Ishikawa (cell line): ENCODE measurements at regions not wholly inside any gene's neighbourhood (a gene's known extent, or its start where the extent isn't known, plus 50 kb on each side); places are given as distances from the start of the nearest gene placed in this dataset.

Experiments used
- CEBPB ChIP-seq: IDR thresholded peaks from 2 replicates; pipeline ENCODE4 v1.6.1; 2012
- CREB1 ChIP-seq: IDR thresholded peaks from 2 replicates; pipeline ENCODE4 v1.6.1; 2012; ENCODE audit warnings: low read depth
- EGR1 ChIP-seq: IDR thresholded peaks from 2 replicates; pipeline ENCODE4 v1.6.1; 2012
- EP300 ChIP-seq: IDR thresholded peaks from 2 replicates; pipeline ENCODE4 v1.6.1; 2012; ENCODE audit warnings: borderline replicate concordance
- RAD21 ChIP-seq: IDR thresholded peaks from 2 replicates; pipeline ENCODE4 v1.6.1; 2012; ENCODE audit warnings: low read depth
- TAF1 ChIP-seq: IDR thresholded peaks from 2 replicates; pipeline ENCODE4 v1.6.1; 2012; ENCODE audit warnings: low read depth, mild to moderate bottlenecking
- YY1 ChIP-seq: IDR thresholded peaks from 2 replicates; pipeline ENCODE4 v1.6.1; 2012; ENCODE audit warnings: low read depth
- ZBTB7A ChIP-seq: IDR thresholded peaks from 2 replicates; pipeline ENCODE4 v1.6.1; 2012; ENCODE audit warnings: low read depth
- TF ChIP-seq, protein P1 (sequence below): IDR thresholded peaks from 2 replicates; pipeline ENCODE4 v1.6.1; 2012; ENCODE audit warnings: low read depth, mild to moderate bottlenecking
- TF ChIP-seq, protein P2 (sequence below): IDR thresholded peaks from 2 replicates; pipeline ENCODE4 v1.6.1; 2012
- TF ChIP-seq, protein P3 (sequence below): IDR thresholded peaks from 2 replicates; pipeline ENCODE4 v1.6.1; 2012

DNA sequence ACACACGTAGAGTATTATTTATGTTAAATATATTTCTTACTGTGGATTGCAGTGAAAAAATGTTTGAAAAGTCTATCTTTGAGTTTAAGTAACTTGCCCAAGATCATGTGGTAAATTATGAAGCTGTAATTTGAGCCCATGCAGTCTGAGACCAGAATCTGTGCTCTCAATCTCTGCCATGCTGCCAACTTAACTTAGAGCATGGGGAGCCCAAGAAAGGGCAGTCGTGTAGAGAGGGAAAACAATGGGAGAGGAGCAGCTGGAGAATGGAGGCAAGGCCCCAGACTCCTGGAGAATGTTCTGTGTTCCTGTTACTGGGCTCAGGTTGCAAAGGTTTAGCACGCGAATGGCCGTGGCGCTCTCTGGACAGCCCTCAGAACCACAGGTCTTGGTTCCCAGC lies 311.6 kb upstream of the RASGRP1 start:
- TF ChIP-seq EP300 (no peak), CEBPB (no peak), CREB1 (no peak), TAF1 (no peak), YY1 (no peak), EGR1 (no peak), RAD21 (no peak), ZBTB7A (no peak)
- TF ChIP-seq, protein P1, sequence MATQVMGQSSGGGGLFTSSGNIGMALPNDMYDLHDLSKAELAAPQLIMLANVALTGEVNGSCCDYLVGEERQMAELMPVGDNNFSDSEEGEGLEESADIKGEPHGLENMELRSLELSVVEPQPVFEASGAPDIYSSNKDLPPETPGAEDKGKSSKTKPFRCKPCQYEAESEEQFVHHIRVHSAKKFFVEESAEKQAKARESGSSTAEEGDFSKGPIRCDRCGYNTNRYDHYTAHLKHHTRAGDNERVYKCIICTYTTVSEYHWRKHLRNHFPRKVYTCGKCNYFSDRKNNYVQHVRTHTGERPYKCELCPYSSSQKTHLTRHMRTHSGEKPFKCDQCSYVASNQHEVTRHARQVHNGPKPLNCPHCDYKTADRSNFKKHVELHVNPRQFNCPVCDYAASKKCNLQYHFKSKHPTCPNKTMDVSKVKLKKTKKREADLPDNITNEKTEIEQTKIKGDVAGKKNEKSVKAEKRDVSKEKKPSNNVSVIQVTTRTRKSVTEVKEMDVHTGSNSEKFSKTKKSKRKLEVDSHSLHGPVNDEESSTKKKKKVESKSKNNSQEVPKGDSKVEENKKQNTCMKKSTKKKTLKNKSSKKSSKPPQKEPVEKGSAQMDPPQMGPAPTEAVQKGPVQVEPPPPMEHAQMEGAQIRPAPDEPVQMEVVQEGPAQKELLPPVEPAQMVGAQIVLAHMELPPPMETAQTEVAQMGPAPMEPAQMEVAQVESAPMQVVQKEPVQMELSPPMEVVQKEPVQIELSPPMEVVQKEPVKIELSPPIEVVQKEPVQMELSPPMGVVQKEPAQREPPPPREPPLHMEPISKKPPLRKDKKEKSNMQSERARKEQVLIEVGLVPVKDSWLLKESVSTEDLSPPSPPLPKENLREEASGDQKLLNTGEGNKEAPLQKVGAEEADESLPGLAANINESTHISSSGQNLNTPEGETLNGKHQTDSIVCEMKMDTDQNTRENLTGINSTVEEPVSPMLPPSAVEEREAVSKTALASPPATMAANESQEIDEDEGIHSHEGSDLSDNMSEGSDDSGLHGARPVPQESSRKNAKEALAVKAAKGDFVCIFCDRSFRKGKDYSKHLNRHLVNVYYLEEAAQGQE: no peak
- TF ChIP-seq, protein P2, sequence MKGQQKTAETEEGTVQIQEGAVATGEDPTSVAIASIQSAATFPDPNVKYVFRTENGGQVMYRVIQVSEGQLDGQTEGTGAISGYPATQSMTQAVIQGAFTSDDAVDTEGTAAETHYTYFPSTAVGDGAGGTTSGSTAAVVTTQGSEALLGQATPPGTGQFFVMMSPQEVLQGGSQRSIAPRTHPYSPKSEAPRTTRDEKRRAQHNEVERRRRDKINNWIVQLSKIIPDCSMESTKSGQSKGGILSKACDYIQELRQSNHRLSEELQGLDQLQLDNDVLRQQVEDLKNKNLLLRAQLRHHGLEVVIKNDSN: no peak
- TF ChIP-seq, protein P3, sequence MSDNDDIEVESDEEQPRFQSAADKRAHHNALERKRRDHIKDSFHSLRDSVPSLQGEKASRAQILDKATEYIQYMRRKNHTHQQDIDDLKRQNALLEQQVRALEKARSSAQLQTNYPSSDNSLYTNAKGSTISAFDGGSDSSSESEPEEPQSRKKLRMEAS: no peak
